HEK293 (cell line): ENCODE measurements at regions not wholly inside any gene's neighbourhood (a gene's known extent, or its start where the extent isn't known, plus 50 kb on each side); places are given as distances from the start of the nearest gene placed in this dataset.

Source experiments
- CTCF ChIA-PET: fragments of 350-600 bp; formaldehyde crosslinking; extraction: SDS; loops from one replicate; lab custom pipeline; 2021; ENCODE audit warnings: antibody characterized with exemption; lab: Yijun Ruan, JAX
- POLR2A ChIA-PET: fragments of 300-600 bp; formaldehyde crosslinking; extraction: SDS; loops from one replicate; lab custom pipeline; 2020; ENCODE audit warnings: antibody characterized with exemption, inconsistent platforms; lab: Yijun Ruan, JAX
- H3K27ac ChIP-seq: fragments of 200-500 bp; sonication (Bioruptor generic); 2 replicates; pipeline ENCODE4 v1.5.1; 2014; ENCODE audit warnings: low read depth, low read length, control low read depth, inconsistent platforms; ENCODE audit errors: extremely low read depth
- H3K36me3 ChIP-seq, 2 experiments: fragments of 200-500 bp in 1 of 2; sonication (Bioruptor generic) in 1 of 2; 1 replicate in 1 of 2; 2 replicates in 1 of 2; pipeline ENCODE4 v1.5.1; 2014 to 2017; ENCODE audit warnings: inconsistent platforms in 2 of 2, low read length in 2 of 2; ENCODE audit not compliant: control insufficient read depth in 2 of 2, insufficient read depth in 1 of 2
- H3K4me1 ChIP-seq: fragments of 200-500 bp; sonication (Bioruptor generic); 2 replicates; pipeline ENCODE4 v1.5.1; 2014; ENCODE audit warnings: mild to moderate bottlenecking, low read length, inconsistent platforms; ENCODE audit not compliant: control insufficient read depth, insufficient read depth
- H3K4me3 ChIP-seq: 2 replicates; pipeline ENCODE4 v1.5.1; 2011; ENCODE audit warnings: low read depth, mild to moderate bottlenecking, control low read depth, low read length, moderate library complexity
- H3K9me3 ChIP-seq: fragments of 200-500 bp; sonication (Bioruptor generic); 2 replicates; pipeline ENCODE4 v1.5.1; 2014; ENCODE audit warnings: low read depth, low read length, inconsistent platforms; ENCODE audit not compliant: control insufficient read depth, insufficient read depth
- GLIS1 ChIP-seq: fragments of 450-650 bp; formaldehyde crosslinking; IDR thresholded peaks from 2 replicates; pipeline ENCODE4 v1.5.1; 2016; ENCODE audit warnings: missing biosample characterization, missing genetic modification characterization
- HOXD13 ChIP-seq: sonication (generic); formaldehyde crosslinking; IDR thresholded peaks from 2 replicates; pipeline ENCODE4 v1.8.0; 2022; ENCODE audit warnings: missing genetic modification reagents, borderline replicate concordance
- KLF16 ChIP-seq: fragments of 450-650 bp; formaldehyde crosslinking; IDR thresholded peaks from 2 replicates; pipeline ENCODE4 v1.5.1; 2017; ENCODE audit warnings: missing biosample characterization, missing genetic modification characterization
- OSR2 ChIP-seq: fragments of 450-650 bp; formaldehyde crosslinking; IDR thresholded peaks from 2 replicates; pipeline ENCODE4 v1.5.1; 2016; ENCODE audit warnings: missing biosample characterization, missing genetic modification characterization
- OVOL3 ChIP-seq: fragments of 450-650 bp; formaldehyde crosslinking; IDR thresholded peaks from 2 replicates; pipeline ENCODE4 v1.5.1; 2016; ENCODE audit warnings: missing biosample characterization, missing genetic modification characterization
- PRDM4 ChIP-seq: fragments of 450-650 bp; formaldehyde crosslinking; IDR thresholded peaks from 2 replicates; pipeline ENCODE4 v1.5.1; 2017; ENCODE audit warnings: missing biosample characterization, missing genetic modification characterization
- PRDM6 ChIP-seq: fragments of 450-650 bp; formaldehyde crosslinking; IDR thresholded peaks from 2 replicates; pipeline ENCODE4 v1.5.1; 2017; ENCODE audit warnings: missing biosample characterization, missing genetic modification characterization
- ZBTB17 ChIP-seq: fragments of 450-650 bp; formaldehyde crosslinking; IDR thresholded peaks from 2 replicates; pipeline ENCODE4 v1.5.1; 2016; ENCODE audit warnings: missing biosample characterization, missing genetic modification characterization
- ZEB2 ChIP-seq: fragments of 450-650 bp; formaldehyde crosslinking; IDR thresholded peaks from 2 replicates; pipeline ENCODE4 v1.5.1; 2016; ENCODE audit warnings: missing biosample characterization, missing genetic modification characterization
- ZFP3 ChIP-seq: fragments of 450-650 bp; formaldehyde crosslinking; IDR thresholded peaks from 2 replicates; pipeline ENCODE4 v1.5.1; 2016; ENCODE audit warnings: low read depth, missing biosample characterization, missing genetic modification characterization
- ZIC2 ChIP-seq: fragments of 450-650 bp; formaldehyde crosslinking; IDR thresholded peaks from 2 replicates; pipeline ENCODE4 v1.5.1; 2016; ENCODE audit warnings: missing biosample characterization, missing genetic modification characterization
- ZNF366 ChIP-seq: fragments of 450-650 bp; formaldehyde crosslinking; conservative IDR thresholded peaks from 2 replicates; pipeline ENCODE4 v1.5.1; 2016; ENCODE audit warnings: missing biosample characterization, missing genetic modification characterization
- ZNF501 ChIP-seq: fragments of 450-650 bp; formaldehyde crosslinking; IDR thresholded peaks from 2 replicates; pipeline ENCODE4 v1.5.1; 2016; ENCODE audit warnings: missing biosample characterization, missing genetic modification characterization
- ZNF514 ChIP-seq: fragments of 450-650 bp; formaldehyde crosslinking; IDR thresholded peaks from 2 replicates; pipeline ENCODE4 v1.5.1; 2016; ENCODE audit warnings: missing biosample characterization, missing genetic modification characterization
- ZNF529 ChIP-seq: fragments of 450-650 bp; formaldehyde crosslinking; IDR thresholded peaks from 2 replicates; pipeline ENCODE4 v1.5.1; 2017; ENCODE audit warnings: missing genetic modification characterization, missing biosample characterization; ENCODE audit not compliant: insufficient replicate concordance
- ZNF548 ChIP-seq: fragments of 450-650 bp; formaldehyde crosslinking; IDR thresholded peaks from 2 replicates; pipeline ENCODE4 v1.5.1; 2016; ENCODE audit warnings: missing biosample characterization, missing genetic modification characterization
- ZSCAN30 ChIP-seq: fragments of 450-650 bp; IDR thresholded peaks from 2 replicates; pipeline ENCODE4 v1.5.1; 2018; ENCODE audit warnings: missing biosample characterization, mild to moderate bottlenecking, missing genetic modification characterization, moderate library complexity
- ZXDB ChIP-seq: fragments of 450-650 bp; formaldehyde crosslinking; IDR thresholded peaks from 2 replicates; pipeline ENCODE4 v1.5.1; 2016; ENCODE audit warnings: missing biosample characterization, missing genetic modification characterization
- TF ChIP-seq, protein P1 (sequence below): fragments of 450-650 bp; formaldehyde crosslinking; IDR thresholded peaks from 2 replicates; pipeline ENCODE4 v1.5.1; 2016; ENCODE audit warnings: missing biosample characterization, missing genetic modification characterization
- TF ChIP-seq, protein P2 (sequence below): fragments of 450-650 bp; formaldehyde crosslinking; IDR thresholded peaks from 2 replicates; pipeline ENCODE4 v1.5.1; 2017; ENCODE audit warnings: missing biosample characterization, missing genetic modification characterization

GRCh38 chr1:81232420-81232819 is 568.3 kb upstream of the ADGRL2 start:
- no peak overlapping the region for H3K4me3 ChIP-seq
- H3K4me1 ChIP-seq, result peaks cover 10% of the 10 kb centered on the region
- ChIA-PET POLR2A (no interaction called here), CTCF (no interaction called here)
- no peaks in the 10 kb centered on the region for H3K36me3 ChIP-seq
- H3K9me3 ChIP-seq, result no peaks in the 10 kb centered on the region
- no peak for TF ChIP-seq ZNF366
- TF ChIP-seq, protein P1, sequence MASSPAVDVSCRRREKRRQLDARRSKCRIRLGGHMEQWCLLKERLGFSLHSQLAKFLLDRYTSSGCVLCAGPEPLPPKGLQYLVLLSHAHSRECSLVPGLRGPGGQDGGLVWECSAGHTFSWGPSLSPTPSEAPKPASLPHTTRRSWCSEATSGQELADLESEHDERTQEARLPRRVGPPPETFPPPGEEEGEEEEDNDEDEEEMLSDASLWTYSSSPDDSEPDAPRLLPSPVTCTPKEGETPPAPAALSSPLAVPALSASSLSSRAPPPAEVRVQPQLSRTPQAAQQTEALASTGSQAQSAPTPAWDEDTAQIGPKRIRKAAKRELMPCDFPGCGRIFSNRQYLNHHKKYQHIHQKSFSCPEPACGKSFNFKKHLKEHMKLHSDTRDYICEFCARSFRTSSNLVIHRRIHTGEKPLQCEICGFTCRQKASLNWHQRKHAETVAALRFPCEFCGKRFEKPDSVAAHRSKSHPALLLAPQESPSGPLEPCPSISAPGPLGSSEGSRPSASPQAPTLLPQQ (tag by site-specific recombination), result no peak
- peak; percentile 75 for TF ChIP-seq PRDM6
- H3K27ac ChIP-seq, result no peak overlapping the region

DNA sequence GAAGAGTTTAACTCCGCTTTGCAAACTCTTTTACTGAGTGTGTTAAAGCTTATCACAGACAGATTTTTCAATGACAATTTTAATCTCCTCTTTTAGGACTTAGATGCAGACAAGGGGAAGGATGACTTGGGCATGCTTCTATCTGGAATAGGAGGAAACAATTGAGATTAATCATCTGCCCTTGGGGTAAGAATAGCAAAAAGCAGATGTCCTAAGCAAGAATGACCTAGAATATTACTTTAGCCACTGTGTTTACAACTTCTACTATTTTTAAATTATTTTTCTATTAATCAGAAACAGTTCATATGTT is 569.0 kb upstream of the ADGRL2 start:
- peaks cover 10% of the 10 kb centered on the region for H3K4me1 ChIP-seq
- POLR2A ChIA-PET, result no interaction called here
- CTCF ChIA-PET, result interaction anchor here (0.6 kb wide), 1 partner anchor 36 kb away, joined by 3 read pairs; no protein-coding TSS in a partner anchor
- no peaks in the 10 kb centered on the region for H3K9me3 ChIP-seq
- no peak overlapping the region for H3K27ac ChIP-seq
- no peaks in the 10 kb centered on the region for H3K36me3 ChIP-seq
- TF ChIP-seq GLIS1 (tag by site-specific recombination) (peak; percentile 56; the same call in 1 of the 2 replicates), ZNF548 (tag by site-specific recombination) (no peak)
- TF ChIP-seq, all 188 proteins: peak for 1
- H3K4me3 ChIP-seq, result no peak overlapping the region

DNA sequence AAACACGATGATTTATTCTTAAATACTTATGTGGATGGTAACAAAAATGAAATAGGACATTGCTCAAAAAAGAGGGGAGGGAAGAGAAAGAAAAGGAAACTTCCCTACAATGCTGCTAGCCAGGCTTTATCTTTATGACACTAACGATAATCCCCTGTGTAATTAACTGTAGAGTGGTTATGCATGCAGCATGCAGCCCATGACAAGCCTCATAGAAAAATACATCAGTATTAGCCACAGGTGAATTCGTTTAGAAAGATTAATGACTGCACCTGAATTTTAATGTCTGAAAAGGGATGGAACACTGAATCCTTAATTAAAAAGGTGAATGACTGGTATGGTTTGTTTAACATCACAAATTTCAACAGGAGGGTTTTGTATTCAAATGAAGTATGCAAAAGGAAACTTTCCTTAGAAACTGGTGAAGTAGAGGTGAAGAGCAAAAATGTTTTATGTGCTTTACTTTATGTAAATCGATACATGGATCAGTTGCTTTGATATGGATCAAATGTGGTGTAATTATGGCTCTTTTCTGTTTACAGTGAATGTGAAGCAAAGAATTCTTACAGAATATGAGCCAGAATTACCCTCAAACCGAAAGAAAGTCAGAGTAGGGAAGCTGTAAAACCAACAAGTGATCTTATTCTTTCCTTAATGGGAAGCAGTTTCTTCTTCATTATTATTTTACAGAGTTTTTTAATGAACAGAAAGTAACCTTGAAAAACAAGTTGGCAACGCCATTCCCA is 569.6 kb upstream of the ADGRL2 start:
- H3K4me1 ChIP-seq, result peaks cover 10% of the 10 kb centered on the region
- ChIA-PET CTCF (interaction anchor here (0.6 kb wide), 1 partner anchor 37 kb away, joined by 3 read pairs; no protein-coding TSS in a partner anchor), POLR2A (no interaction called here)
- peak; percentile 81 for TF ChIP-seq ZSCAN30 (tag by site-specific recombination)
- no peak for TF ChIP-seq ZNF529
- TF ChIP-seq, protein P2, sequence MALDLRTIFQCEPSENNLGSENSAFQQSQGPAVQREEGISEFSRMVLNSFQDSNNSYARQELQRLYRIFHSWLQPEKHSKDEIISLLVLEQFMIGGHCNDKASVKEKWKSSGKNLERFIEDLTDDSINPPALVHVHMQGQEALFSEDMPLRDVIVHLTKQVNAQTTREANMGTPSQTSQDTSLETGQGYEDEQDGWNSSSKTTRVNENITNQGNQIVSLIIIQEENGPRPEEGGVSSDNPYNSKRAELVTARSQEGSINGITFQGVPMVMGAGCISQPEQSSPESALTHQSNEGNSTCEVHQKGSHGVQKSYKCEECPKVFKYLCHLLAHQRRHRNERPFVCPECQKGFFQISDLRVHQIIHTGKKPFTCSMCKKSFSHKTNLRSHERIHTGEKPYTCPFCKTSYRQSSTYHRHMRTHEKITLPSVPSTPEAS (tag by site-specific recombination), result no peak
- TF ChIP-seq ZIC2 (tag by site-specific recombination), result no peak
- peak; percentile 28; the same call in 1 of the 2 replicates for TF ChIP-seq ZBTB17 (tag by site-specific recombination)
- no peak for TF ChIP-seq HOXD13 (CRISPR knock-in tag)
- peak; percentile 79 for TF ChIP-seq PRDM4 (tag by site-specific recombination)
- peak; percentile 31 for TF ChIP-seq GLIS1 (tag by site-specific recombination)
- TF ChIP-seq ZNF501 (tag by site-specific recombination), result peak; percentile 52; the same call in 1 of the 2 replicates
- no peak for TF ChIP-seq ZFP3 (tag by site-specific recombination)
- peak; percentile 59 for TF ChIP-seq ZEB2 (tag by site-specific recombination)
- peak; percentile 81 for TF ChIP-seq OSR2 (tag by site-specific recombination)
- no peak for TF ChIP-seq ZNF514 (tag by site-specific recombination)
- TF ChIP-seq OVOL3 (tag by site-specific recombination), result peak; percentile 73; the same call in 1 of the 2 replicates
- no peak for TF ChIP-seq KLF16 (tag by site-specific recombination)
- TF ChIP-seq ZXDB (tag by site-specific recombination), result peak; percentile 34; the same call in 1 of the 2 replicates
- TF ChIP-seq PRDM6, result peak; percentile 95

More for the DNA sequence above, 569.6 kb upstream of the ADGRL2 start:
- Histone ChIP-seq H3K36me3 (no peaks in the 10 kb centered on the region), H3K27ac (no peak overlapping the region), H3K4me3 (no peak overlapping the region), H3K9me3 (no peaks in the 10 kb centered on the region)
